SK-N-SH treated with all-trans-retinoic acid at 6 μM for 48 hours (cell line): ENCODE measurements at regions not wholly inside any gene's neighbourhood (a gene's known extent, or its start where the extent isn't known, plus 50 kb on each side); places are given as distances from the start of the nearest gene placed in this dataset.

ENCODE experiments used
- ARNTL ChIP-seq: fragments of 450-650 bp; formaldehyde crosslinking; IDR thresholded peaks from 2 replicates; pipeline ENCODE4 v1.5.0; 2020; ENCODE audit warnings: low read depth, mild to moderate bottlenecking, moderate library complexity, borderline replicate concordance
- GLIS3 ChIP-seq: fragments of 250-450 bp; sonication (Bioruptor Pico); IDR thresholded peaks from 2 replicates; pipeline ENCODE4 v1.5.0; 2020; ENCODE audit warnings: mild to moderate bottlenecking, moderate library complexity
- ISL1 ChIP-seq: fragments of 250-450 bp; sonication (Bioruptor Pico); IDR thresholded peaks from 2 replicates; pipeline ENCODE4 v2.1.2; 2022; ENCODE audit warnings: mild to moderate bottlenecking, moderate library complexity
- OSR1 ChIP-seq: fragments of 250-450 bp; sonication (Bioruptor Pico); IDR thresholded peaks from 2 replicates; pipeline ENCODE4 v1.8.0; 2022; ENCODE audit warnings: moderate library complexity, mild to moderate bottlenecking, inconsistent platforms
- PATZ1 ChIP-seq: fragments of 250-450 bp; sonication (Bioruptor Pico); IDR thresholded peaks from 2 replicates; pipeline ENCODE4 v1.8.0; 2020; ENCODE audit warnings: mild to moderate bottlenecking, moderate library complexity, borderline replicate concordance
- RARB ChIP-seq: fragments of 250-450 bp; sonication (Bioruptor Pico); IDR thresholded peaks from 2 replicates; pipeline ENCODE4 v1.8.0; 2021; ENCODE audit warnings: mild to moderate bottlenecking, moderate library complexity
- ZC3H10 ChIP-seq: fragments of 250-450 bp; sonication (Bioruptor Pico); IDR thresholded peaks from 2 replicates; pipeline ENCODE4 v1.5.1; 2021; ENCODE audit warnings: mild to moderate bottlenecking, moderate library complexity
- ZFP3 ChIP-seq: fragments of 250-450 bp; sonication (Bioruptor Pico); IDR thresholded peaks from 2 replicates; pipeline ENCODE4 v1.5.0; 2020; ENCODE audit warnings: mild to moderate bottlenecking, moderate library complexity
- ZFP30 ChIP-seq: fragments of 450-650 bp; formaldehyde crosslinking; IDR thresholded peaks from 2 replicates; pipeline ENCODE4 v1.5.0; 2022; ENCODE audit warnings: mild to moderate bottlenecking, moderate library complexity

- TF ChIP-seq ZFP30 (CRISPR knock-in tag), result no peak
- no peak for TF ChIP-seq PATZ1 (CRISPR knock-in tag)
- TF ChIP-seq ZFP3 (CRISPR knock-in tag), result no peak
- TF ChIP-seq GLIS3 (CRISPR knock-in tag), result no peak
- TF ChIP-seq OSR1 (CRISPR knock-in tag), result no peak
- TF ChIP-seq RARB (CRISPR knock-in tag), result no peak
- TF ChIP-seq ZC3H10 (CRISPR knock-in tag), result no peak
- no peak for TF ChIP-seq ARNTL (CRISPR knock-in tag)
- no peak for TF ChIP-seq ISL1 (CRISPR knock-in tag)
Observed at GRCh38 chr6:141475259-141475658, 657.5 kb upstream of the GJE1 start.
